ENCODE measurements at regions not wholly inside any gene's neighbourhood (a gene's known extent, or its start where the extent isn't known, plus 50 kb on each side); places are given as distances from the start of the nearest gene placed in this dataset.

DNA sequence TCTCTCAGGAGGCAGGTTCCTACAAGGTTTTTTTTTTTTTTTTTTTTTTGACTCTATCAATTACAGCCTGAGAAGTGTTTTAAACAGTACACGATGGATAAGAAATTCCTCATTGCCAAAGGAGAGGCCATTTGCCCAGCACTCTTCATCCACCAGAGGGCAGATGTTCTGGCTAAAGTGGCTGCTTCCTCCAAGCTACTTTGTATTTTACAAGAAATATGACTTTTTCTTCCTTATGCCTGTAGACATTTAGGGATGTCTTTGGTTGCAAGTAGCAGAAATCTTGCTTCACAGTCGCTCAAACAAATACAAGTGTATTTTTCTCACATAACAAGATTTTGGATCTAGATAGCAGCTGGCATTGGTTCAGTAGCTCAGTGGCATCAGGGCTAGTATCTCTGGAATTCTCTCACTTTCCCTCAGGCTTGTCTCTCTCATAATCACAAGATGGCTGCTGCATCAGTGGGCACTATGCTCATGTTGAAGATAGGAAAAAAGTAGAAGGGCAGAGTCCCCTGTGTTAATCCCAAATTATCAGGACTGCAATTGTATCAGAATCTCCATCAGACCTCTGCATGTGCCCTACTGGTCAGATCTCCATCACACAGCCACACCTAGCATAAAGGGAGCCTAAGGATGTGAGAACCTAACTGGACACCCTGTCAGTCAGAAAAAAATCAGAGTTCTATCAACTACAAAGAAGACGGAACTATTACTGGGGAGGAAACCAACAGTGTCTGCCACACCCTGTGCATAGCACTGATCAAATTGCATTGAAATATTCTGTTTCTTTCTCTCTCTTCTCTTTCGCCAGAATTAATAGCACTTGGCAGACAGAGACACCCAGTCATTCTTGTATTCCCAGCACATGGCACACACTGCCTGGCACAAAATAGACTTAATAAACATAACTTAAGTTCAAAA is 138.9 kb upstream of the COL8A1 start:
- DNase-seq = peak; percentile 42 to 56

DNA sequence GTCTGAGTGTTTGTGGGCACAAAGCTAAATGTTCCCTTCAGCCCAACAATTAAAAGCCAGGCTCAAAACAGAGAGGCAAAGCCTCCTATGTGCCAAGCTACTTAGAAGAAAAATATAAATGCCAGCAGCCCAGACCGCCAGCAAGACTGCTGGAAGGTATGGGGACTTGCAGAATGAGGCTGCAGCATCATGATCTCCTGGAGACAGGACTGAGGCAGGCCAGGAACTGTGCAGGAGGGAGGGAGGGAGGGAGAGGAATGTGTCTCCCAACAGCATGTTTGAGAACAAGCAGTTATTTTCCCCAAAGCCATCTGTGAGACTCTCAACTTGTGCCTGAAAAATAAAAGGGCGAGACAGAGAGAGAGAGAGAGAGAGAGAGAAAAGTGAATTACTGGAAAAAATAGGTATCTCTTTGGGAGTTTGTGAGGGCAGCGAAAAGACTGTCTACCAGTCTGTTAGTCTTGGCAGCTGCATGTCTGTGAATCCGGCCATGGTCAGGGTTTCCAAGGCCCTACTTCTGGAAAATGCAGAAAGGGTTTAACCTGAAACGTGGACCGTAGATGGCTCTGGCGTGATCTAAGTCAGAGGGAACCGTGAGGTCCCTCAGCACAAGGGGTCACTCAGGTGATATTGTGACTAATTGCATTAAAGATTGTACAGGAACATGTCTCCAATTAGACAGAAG is 139.7 kb upstream of the COL8A1 start:
- no peak for DNase-seq

DNA sequence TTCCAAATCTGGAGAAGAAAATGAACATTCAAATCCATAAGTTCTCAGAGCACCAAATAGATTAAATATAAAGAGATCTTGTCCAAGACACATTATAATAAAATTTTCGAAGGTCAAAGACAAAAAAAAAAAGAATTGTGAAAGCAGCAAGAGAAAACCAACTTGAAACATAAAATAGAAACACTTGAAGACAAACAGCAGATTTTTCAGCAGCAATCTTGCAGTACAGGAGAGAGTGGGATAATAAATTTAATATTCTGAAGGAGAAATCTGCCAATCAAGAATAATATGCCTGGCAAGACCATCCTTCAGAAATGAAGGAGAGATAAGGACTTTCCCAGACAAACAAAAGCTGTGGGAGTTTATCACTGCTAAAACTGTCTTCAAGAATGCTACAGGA is 150.5 kb upstream of the COL8A1 start:
- no peak for DNase-seq

DNA sequence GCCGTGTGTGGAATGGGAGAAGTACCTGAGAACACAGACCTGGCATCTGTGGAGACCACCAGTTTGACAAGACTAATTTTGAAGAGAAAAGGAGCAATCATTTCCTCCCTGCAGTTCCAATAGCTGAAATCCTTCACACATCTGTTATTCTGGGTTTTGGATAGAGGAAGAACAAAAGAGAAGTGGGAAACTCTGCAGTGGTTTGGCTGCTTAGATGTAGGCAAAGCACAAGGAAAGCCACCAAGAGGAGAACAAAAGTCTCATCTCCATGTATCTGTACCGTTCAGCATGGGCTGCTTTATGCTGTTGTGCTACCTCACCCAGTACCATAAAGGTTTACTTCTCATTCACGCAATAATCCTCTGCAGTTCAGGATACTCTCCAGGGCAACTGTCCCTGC is 153.1 kb upstream of the COL8A1 start:
- DNase-seq = no peak

DNA sequence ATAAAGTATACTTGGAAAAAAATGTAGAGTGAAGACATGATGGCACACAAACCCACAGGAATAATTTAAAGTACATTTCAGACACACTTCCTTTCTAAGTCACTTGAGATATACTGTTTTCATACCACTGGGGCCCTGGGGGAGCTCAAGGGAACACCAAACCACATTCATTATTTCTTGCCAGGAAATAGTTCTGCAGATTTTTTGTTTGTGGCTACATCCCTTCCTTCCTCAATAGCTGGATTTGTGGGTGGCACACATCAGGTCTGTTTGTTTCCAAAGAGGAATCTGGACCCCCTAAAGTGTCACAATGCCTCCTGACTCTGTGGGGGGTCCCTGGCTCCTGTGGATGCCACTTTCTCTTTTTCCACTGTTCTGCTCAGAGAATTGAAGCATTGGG is 153.5 kb upstream of the COL8A1 start:
- DNase-seq = no peak

DNA sequence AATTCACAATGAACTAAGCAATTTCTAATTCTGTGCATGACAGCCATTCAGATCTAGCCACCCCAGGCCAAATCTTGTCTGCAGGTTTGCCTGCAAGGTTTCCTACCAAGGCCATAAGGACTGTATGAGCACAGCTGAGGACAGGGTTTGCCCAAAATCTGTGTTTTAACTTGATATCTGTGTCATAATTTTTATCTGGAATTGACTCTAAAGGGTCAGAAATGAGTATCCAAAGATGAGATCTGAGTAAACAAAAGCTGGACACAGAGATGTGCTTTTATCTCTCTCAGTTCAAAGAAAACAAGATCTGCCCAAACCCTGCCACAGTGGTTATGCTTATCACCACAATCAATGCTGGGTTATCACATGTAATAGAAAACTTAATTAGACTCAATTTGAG is 154.6 kb upstream of the COL8A1 start:
- DNase-seq = no peak

DNA sequence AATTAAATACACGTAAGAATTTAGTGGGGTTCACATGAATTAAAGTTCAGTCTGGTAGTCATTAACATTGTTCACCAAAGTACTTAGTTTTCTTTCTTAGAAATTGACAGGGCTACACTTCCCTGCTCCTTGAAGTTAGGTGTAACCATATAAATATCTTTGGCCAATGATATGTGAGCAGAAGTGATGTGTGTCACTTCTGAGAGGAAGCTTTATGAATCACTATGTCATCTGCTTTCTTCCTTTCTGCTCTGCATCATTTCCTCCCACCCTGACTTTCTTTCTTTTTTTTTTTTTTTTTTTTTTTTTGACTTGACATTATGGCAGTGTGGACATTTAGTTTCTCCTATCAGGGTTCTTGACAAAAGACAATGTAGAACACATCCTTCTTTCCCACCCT is 156.2 kb upstream of the COL8A1 start:
- no peak for DNase-seq

DNA sequence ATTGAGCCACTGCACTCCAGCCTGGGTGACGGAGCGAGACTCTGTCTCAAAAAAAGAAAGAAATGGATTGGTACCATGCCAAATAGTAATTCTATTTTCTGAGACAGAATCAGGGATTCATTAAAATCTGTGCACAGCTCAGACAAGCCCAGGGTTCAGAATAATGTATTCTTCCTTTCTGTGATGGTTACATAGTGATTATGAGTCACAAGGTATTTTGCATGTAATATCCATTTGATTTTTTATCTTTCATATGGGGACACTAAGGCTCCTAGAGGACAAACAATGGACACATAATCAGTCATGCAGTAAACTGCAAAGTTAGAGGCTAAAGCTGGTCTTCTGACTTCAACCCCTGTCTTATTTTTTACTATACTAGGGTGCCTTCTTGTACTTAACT is 156.8 kb upstream of the COL8A1 start:
- DNase-seq = no peak

DNA sequence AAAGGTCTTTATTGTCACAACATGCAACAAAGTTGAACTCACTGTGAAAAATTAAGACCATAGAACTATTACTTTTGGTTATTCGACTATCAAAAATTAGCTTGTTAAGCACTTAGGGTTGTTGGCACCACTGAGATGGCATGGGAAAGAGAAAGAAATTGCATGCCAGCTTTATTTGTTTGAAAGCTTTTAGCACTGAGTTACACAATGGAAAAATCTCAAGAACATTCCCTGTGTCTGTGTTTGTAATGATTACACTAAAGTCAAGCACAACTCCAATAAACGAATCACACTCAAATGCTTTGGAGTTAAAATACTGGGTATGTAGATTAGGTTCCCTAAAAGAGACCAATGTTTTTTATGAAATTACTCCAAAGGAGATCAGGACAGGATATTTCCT is 158.6 kb upstream of the COL8A1 start:
- DNase-seq = no peak

DNA sequence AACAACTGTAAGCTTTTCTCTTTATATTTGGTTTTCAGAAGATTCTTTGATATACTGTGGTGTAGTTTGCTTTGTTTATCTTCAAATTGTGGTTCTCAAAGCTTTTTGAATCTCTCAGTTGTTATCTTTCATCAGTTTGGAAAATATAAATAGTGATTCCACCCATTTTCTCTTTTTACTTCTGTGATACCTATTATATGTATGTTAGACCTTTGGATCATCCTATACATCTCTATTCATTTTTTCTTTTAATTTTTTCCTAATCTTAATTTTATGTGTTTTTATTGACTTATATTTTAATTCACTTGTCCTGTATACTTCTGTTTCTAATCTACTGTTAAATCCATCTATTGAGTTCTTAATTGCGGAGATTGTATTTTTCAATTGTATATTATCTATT is 160.7 kb upstream of the COL8A1 start:
- DNase-seq = no peak

DNA sequence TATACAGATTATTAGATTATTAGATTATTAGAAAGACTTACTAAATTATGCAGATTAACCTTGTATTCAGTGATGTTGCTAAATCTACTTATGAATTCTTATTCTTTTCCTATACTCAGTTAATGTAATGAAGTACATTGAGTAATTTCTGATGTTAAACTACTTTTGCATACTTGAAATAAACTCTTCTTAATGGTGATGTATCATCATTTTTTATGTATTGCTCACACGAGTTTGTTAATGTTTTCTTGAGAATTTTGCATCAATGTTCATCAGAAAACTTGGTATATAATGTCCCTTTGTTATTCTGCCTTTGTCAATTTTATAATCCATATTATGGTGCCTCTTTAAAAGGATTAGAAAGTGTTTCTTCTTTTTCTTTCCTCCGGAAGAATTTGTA is 163.2 kb upstream of the COL8A1 start:
- no peak for DNase-seq

DNA sequence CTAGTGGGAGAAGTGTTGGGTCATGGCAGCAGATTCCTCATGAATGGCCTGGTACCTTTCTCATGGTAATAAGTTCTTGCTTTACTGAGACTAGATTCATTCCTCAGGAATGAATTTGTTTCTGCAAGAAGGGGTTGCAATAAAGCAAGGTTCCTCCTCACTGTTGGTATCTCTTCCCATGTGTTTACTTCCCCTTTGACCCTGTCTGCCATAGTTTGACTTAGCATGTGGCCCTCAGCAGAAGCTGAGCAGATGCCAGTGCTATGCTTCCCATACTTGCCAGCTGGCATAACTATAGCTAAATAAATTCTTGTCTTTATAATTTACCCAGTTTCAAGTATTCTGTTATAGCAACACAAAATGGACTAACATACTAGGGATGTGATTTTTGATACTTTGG is 163.6 kb upstream of the COL8A1 start:
- no peak for DNase-seq

DNA sequence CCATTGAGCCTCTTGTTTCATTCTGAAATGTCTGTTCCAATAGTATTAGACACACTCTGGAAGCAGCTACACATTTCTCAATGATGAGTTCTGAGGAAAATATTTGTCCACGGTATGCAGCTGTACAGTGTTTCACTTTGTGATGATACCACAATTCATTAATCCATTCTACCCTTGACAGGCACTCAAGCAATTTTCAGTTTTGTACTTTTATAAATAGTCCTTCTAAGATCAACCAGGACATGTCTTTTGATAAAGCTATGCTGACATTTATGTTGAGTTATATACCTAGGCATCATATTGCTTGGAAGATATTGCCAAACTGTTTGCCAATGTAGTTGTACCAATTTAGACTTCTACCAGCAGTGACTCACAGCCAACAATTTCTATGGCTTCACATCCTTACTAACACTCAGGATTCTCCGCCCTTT is 165.1 kb upstream of the COL8A1 start:
- DNase-seq = no peak

DNA sequence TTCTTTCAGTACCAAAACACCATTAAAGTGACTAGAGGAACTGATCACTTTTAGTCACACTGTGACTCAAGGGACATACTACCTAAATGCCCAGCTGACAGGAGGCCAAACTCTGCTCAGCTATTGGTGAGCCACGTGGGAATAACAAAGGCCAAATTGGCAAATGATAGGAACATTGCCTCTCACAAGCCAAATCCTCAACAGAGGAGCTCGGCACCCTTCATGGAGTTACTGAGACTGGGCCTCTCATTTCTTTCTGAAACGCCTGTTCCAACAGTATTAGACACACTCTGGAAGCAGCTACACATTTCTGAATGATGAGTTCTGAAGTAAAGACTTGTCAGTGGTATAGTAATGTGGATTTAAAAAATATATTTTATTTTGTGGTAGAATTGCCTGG is 166.0 kb upstream of the COL8A1 start:
- no peak for DNase-seq

DNA sequence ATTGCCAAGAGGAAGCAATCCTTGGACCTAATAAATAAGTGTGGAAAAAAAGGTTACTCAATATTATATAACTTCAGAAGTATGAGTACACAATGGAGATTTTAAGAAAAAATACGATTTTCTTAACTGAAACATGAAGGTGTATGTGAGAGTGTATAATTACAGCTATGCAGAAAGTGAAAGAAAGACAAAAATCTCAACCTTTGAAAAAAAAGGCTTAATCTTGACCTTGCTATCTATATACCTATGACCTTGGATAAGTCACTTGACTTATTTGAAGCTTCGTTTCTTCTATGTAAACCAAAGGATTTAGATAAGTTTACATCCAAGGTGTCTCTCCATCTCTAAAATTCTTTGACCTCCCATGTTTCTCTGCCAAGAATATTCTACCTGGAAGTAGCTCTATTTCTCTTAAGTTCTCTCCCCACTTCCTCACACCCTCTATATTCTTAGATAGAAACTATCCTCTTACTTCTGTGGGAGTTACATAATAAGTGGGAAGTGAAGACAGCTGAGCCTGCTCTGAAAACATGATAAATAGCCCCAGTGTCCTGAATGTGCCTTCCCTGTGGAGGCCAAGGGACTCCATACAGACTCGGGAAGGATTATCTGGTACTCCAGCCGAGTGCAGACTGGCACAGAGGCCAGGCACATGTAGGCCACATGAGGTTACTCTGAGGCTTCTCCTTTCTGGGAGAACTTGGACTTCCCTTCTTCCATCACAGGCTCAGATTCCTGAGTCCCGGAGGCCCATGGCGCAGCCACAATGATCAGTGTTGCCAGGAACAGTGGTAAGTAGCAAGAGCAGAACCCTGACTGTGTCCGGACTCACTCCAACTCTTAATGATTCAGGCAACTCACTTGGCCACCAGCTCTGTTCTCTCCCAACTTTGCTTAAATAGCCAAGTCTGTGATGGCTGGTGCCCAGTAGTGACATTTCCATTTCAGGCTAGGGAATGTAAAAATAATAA is 166.8 kb upstream of the COL8A1 start:
- DNase-seq = no peak

DNA sequence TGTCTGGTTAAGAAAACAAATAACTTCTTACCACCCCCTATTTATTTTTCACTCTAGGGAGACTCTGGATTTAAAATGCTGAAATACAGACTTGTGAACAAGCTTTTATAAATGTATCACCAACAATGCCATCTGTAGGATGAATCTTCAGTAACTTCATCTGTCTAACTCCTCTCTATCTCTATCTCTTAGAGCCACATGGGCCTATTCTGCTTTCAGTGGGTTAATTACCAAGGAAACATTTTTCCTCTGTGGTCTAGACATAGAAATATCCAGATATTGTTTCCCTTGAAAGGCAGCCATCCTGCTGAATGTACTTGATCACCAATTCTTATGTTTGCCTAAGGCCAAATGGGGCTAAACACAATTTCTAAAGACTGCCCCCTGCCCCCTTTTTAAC is 167.6 kb upstream of the COL8A1 start:
- DNase-seq = no peak

DNA sequence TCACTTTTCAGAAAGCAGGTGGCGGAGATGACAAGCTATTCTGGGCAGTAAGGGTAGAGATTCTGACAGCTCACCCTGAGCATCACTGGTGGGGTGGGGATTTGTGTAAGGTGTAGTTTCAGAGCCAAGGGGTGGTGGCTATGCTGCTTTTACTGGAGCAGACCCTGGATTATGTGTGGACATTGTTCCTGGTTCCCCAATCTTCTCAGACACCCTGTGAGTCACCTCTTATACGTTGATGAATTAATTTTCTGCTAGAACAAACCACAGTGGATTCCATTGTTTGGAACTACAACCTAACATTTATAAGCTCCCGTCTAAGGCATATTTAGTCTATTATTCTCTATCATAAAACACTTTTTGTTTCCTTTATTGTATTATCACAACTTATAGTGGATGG is 169.5 kb upstream of the COL8A1 start:
- DNase-seq = no peak

DNA sequence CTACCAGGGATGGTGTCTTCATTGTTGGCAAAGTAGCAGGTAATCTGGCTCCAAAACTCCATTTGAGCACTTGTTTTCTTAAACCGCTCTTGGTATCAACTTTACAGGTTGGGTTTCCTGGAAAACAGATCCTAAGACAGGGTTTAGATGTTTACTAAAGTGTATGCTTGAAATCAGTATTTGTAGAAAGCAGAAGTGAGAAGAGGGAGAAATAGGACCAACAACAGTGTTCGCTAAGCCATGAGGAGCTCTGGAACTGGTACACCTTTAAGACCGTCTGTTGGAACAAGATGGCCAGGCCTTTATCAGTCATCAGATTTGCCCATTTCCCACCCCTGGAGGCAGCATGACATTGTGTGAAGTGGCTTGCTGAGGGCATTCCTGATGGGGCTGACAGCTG is 171.0 kb upstream of the COL8A1 start:
- no peak for DNase-seq

DNA sequence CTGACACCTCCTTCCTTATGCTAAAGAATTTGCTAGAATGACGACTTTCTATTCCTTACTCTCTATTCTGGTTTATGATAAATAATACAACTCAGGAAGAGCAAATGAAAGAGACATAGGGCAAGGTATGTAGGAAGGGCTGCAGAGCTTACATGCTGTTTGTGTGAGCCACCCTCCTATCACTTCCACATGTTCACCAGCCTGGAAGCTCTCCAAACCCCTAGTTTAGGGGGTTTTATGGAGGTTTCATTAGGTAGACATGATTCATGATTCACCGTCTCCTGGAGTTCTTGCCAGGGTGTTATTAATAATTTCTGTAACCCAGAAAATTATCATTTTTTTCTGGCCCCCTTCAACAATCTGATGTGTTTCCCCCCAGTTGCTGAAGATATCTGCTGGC is 172.1 kb upstream of the COL8A1 start:
- no peak for DNase-seq

DNA sequence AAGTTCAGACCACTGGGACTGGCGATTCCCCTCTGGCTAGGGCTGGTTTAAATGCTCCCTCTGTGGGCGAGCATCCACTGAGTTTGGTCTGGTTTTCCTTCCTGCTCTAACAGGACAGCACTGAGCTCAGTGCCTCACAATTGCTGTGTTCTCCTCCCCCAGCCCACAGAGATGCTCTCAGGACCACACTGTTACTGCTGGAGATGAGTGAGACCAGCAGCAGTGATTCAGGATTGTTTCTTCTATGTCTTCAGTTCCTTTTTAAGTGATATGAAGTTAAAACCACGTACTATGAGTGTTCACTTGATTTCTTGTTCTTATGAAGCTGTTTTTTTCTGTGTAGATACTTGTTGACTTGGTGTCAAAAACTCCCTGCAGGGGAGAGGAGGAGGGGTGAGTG is 180.4 kb upstream of the COL8A1 start:
- no peak for DNase-seq

DNA sequence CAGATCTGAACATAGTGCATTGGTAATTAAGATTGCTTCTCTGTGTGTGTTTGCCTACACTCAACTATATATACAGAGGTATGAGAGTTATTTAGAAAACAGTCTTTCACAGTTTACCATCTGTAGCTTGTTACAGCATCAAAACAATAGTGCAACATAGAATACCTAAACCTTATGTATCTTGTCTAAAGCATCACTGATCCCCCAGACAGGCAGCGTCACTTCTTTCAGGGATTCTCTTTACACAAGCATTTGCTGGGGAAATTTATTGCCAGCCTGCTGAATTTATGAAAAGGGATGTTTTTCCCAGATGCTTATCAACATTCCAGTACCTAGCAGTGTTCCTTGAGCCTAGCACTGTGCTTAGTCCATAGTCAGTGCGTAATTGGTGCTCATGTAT is 195.8 kb upstream of the COL8A1 start:
- no peak for DNase-seq

DNA sequence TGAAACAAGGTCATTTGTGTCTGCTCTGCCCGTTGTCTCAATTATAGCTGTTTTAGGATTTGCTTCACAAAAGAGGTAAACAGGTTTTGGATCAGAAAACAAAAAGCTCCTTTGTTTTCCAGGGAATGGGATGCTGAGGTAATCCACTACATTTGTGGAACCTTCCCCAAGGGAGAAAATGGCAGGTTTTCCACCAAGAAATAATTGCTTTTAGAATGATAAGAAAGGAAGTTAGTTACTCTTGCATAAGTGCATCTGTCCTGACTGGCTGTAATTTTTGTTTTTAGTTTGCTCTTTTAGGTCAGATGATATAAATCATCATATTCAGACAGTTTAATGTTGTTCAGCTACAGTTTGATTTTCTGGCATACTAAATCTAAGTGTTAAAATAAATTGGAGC is 198.5 kb upstream of the COL8A1 start:
- DNase-seq = no peak

DNA sequence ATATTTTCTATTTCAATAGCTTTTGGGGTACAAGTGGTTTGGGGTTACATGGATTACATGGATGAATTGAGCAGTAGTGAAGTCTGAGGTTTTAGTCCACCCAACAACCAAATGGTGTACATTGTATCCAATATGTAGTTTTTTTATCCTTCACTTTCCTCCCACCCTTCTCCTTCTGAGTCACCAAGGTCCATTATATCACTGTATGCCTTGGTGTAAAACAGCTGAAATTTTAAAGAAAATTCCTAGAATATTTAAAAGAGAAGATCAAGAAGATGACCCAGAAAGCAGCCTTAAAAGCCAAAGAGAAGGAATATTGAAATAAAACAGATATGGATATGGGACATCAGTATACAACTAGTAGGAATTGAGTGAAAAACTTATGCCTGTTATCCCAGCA is 204.2 kb upstream of the COL8A1 start:
- DNase-seq = no peak

Data from AML-193 (cell line).